ENCODE measurements at regions not wholly inside any gene's neighbourhood (a gene's known extent, or its start where the extent isn't known, plus 50 kb on each side); places are given as distances from the start of the nearest gene placed in this dataset.

DNA sequence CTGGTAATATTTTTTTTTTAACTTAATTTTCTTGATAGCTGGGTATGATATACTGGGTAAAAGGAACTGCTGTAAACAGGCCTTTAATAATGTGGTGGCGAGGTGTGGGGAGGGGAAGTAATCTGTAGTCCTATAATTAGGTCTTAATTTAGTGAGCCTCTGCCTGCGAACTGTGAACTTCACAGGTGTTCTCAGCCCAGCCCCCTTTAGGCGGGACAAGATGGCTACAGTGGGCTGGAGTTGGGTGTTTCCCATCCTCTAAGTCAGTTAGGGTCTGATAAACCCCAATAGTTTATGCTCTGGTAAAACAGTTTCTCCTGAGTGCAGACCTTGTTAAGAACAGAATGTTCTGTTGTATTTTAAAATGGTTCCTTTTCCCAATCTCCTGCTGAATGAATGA lies 97.6 kb upstream of the SERP2 start:
- no peak for DNase-seq (ENCODE audit: low read depth)

DNA sequence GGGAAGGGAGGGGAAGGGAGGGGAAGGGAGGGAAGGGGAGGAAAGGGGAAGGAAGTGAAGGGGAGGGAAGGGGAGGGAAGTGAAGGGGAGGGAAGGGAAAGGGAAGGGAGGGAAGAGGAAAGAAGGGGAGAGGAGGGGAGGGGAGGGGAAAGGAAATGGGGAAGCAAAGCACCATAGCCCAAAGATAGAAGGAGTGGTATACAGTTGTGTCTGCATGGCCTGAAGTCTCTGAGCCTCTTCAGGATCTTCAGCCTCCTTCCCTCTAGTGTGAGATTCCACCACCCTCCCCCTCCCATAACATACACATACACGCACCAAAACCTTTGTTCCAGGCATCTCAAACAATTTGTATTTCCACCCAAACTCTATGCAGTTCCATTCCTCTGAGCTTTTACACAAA lies 96.2 kb upstream of the SERP2 start:
- no peak for DNase-seq (ENCODE audit: low read depth)

GRCh38 chr13:44278166-44278565 lies 95.5 kb upstream of the SERP2 start:
- no peak for DNase-seq (ENCODE audit: low read depth)

DNA sequence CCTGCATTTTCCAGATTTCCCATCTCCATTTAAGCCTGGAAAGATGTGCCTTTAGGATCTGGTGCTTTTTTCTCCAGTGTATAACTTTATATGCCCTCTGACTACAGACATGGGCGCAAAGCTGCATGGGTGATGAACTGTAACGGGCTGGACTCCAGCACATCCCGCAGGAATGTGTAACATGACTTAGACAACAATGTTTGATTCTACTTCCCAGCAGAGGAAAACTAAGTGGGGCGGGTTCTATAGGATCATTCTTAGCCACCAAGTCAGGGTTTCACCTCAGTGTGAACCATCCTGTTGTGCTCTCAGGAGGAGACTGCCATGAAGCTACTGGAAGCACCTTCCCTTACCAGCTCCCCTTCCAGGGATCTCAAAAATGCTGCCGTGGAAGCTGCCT lies 93.2 kb upstream of the SERP2 start:
- no peak for DNase-seq (ENCODE audit: low read depth)

DNA sequence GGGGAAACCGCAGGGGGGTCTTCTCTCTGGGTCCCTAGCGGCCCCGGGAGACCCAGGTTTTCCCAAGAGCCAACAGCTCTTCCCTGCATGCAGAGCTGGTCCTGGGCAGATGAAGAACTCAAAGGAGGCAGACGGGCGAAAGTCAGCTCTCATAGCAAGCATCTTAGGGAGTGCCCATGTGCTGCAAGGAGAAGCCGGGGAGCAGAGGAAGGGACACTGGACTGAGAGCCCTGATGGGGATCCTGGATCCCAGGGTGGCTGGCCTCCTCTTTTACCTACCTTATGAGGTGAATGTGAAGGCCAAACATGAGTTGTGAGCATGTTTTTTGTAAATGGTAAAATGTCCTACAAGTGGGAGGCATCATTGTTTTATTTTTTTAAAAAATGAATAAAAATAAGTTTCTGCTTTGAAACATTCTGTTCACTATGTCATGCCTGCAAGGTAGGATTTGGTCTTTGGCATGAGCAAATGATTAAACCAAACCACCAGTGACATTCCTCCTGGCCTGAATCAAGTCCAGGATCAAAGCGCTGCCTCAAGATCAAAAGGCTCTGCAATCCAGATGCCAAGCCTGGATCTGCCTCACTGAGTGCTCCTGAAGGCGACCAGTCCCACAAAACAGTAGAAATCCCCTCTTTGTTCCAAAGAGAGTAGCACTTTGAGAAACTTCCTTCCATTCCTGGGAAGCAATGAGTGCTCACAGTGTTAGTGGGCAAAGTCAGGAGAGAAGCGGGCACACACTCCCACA lies 92.2 kb upstream of the SERP2 start:
- no peak for DNase-seq (ENCODE audit: low read depth)

DNA sequence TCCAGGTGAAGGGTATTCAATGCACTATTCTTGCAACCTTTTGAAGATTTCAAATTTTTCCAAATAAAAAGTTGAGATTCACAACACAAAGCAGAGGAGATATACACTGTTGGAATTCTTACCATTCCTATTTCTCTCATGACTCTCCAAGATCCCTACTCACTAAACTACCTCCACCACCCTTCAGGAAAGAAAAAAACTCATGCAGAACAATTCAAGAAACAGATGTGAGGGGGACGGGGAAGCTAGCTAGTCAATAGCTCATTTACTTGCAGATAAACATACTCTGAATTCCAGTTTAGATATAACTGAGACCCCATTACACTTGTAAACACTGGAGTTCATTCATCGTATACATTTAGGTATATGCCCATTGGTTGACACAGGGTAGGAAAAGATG lies 90.0 kb upstream of the SERP2 start:
- no peak for DNase-seq (ENCODE audit: low read depth)

GRCh38 chr13:44287958-44288357 lies 85.7 kb upstream of the SERP2 start:
- no peak for DNase-seq (ENCODE audit: low read depth)

DNA sequence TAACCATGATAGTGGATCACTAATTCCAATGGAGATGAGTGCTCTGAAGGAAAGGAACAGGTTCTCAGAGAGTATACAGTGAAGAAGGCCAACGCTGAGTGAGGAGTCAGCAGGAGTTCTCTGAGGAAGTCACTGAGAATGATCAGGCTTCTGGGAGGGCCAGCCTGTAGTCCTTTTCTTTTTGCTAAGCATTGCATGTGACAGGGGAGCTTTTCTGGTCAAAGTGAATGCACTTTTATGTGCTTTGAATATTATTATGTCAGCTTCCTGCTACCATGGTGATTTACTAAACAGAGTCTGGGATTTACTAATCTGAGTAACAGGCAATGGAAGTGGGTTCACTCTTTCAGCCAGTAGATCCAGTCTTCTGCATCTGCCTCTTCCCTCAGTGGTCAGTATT lies 81.1 kb upstream of the SERP2 start:
- no peak for DNase-seq (ENCODE audit: low read depth)

GRCh38 chr13:44293374-44293773 lies 80.2 kb upstream of the SERP2 start:
- no peak for DNase-seq (ENCODE audit: low read depth)

DNA sequence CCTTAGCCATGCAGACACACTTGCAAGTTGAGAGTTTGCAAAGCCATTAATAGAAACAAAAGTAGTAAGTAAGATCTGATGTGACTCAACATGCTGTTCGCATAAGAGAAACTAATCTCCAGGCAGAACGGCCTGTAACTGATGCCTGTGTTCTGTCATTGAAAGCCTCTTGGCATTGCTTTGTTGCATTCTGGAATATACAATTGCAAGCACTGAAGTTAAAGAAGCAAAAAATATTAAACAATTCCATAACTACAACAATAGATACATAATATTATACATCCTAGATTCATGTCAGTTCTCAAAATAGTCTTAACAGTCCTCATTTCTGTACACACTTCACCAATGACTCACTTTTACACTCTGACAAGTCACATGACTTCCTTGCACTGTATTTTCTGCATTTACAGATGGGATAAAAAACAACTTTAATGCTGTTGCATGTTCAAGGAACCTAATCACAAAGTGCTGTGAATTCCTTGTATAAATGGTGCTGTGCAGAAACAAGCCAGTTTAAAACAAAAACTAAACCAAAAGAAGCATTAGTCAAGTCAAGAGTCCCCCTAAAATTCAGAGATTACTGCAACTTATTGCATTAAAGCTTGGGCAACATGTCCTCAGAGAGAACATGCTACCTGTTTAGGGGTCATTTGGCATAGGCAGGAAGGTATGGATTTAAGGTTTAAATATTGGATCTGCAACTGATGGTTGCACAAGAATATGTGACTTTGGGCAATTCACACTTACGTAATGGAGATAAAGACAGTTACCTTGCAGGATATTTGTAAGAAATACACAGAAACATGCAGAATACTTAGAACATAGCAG lies 79.5 kb upstream of the SERP2 start:
- DNase-seq (ENCODE audit: low read depth) = no peak

GRCh38 chr13:44294876-44295275 lies 78.7 kb upstream of the SERP2 start:
- DNase-seq (ENCODE audit: low read depth) = no peak

DNA sequence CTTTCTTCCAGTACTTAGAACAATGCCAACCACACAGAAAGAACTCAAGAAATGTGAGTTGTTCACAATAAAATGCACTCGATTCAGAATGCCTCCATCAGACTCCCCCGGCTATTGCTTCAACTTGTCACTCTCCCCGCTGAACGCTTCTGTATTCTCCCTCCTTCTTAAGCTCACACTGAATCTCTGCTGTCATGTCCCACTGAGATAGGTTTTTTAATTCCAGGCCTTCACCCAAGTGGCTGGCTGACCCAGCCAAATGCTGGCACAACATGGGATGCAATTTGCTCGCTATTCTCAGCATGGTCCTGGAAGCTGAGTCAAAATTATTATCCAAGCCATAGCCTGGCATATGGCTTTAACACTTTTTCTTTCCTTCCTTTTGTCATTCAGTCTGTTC lies 76.8 kb upstream of the SERP2 start:
- DNase-seq (ENCODE audit: low read depth) = no peak

GRCh38 chr13:44298314-44298713 lies 75.3 kb upstream of the SERP2 start:
- DNase-seq (ENCODE audit: low read depth) = no peak

GRCh38 chr13:44299152-44299943 lies 74.3 kb upstream of the SERP2 start:
- no peak for DNase-seq (ENCODE audit: low read depth)

GRCh38 chr13:44300895-44301638 lies 72.6 kb upstream of the SERP2 start:
- DNase-seq (ENCODE audit: low read depth) = peak; percentile 43

GRCh38 chr13:44301639-44302015 lies 72.0 kb upstream of the SERP2 start:
- DNase-seq (ENCODE audit: low read depth) = no peak

DNA sequence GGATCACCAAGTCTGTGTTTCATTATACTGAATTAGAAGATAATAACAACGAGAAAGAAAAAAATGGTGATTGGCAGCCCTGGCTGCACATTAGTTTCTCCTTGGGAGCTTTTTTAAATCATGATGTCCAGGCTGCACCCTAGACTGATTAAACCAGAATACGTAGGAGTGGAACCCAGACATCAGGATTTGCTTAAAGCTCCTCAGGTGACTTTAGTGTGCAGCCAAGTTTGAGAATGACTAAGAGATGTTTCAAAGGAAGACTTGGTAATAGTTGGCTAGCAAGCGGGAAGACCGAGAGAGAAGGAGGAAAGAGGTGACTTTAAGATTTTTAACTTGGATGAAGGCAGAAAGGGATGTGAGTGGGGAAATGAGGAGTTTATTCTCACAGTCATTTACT lies 71.4 kb upstream of the SERP2 start:
- no peak for DNase-seq (ENCODE audit: low read depth)

- DNase-seq (ENCODE audit: low read depth) = no peak
These were observed 70.6 kb upstream of the SERP2 start for GRCh38 chr13:44302940-44303575.

- no peak for DNase-seq (ENCODE audit: low read depth)
These were observed 69.8 kb upstream of the SERP2 start for GRCh38 chr13:44303681-44304432.

- no peak for DNase-seq (ENCODE audit: low read depth)
These were observed 69.2 kb upstream of the SERP2 start for GRCh38 chr13:44304433-44304725.

DNA sequence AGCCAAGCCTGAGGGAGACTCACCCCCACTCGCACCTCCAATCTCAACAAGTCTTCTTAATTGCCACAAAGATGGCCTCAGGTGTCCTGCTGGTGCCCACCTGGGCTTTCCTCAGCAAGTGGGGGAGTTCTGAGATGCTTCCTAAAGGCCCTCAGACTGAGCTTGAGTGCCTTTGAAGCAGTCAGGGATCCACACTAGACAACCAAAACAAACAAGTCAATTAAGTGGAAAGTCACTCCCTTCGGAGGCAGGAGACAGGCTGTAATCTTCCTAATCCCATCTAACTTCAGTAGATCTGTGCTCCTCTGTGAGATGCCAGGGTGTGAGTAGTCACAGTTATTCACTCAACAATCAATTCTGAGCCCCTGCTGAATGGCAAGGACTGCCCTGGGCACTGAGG lies 68.3 kb upstream of the SERP2 start:
- DNase-seq (ENCODE audit: low read depth) = no peak
